Pancreas (tissue), 10 donors: ENCODE measurements at regions not wholly inside any gene's neighbourhood (a gene's known extent, or its start where the extent isn't known, plus 50 kb on each side); places are given as distances from the start of the nearest gene placed in this dataset.

Experiments
- ATAC-seq, 4 donors: fragments of 200-7000 bp; cut with Tn5 transposase; one replicate each; pipeline versions ENCODE4 v1.8.0 to v1.9.1; 2020; ENCODE audit warnings: mild to moderate bottlenecking in 4 of 4, moderate library complexity in 4 of 4
- DNase-seq, 6 donors: peaks; one replicate each; pipeline ENCODE4 v3.0.0-alpha.2; 2020
- FAIRE-seq: peaks from 2 replicates; lab custom pipeline; 2012; peaks lifted over from hg19 to GRCh38; lab: Jason Lieb, UNC
- H3K27ac ChIP-seq, 4 donors: fragments of 200-600 bp; sonication (generic); 1 replicate in 3 of 4; 2 replicates in 1 of 4; pipeline versions ENCODE4 v1.5.0 to v1.8.0; 2020
- H3K27me3 ChIP-seq, 4 donors: fragments of 200-600 bp; one replicate each; pipeline ENCODE4 v1.8.0; 2021
- H3K36me3 ChIP-seq, 3 donors: fragments of 200-600 bp; sonication (generic) in 1 of 3; one replicate each; pipeline versions ENCODE4 v1.5.0 to v1.8.0; 2020 to 2021
- H3K4me1 ChIP-seq, 3 donors: fragments of 200-600 bp; one replicate each; pipeline ENCODE4 v1.8.0; 2021
- H3K4me3 ChIP-seq, 4 donors: fragments of 200-600 bp; sonication (generic) in 2 of 4; one replicate each; pipeline versions ENCODE4 v1.5.0 to v1.8.0; 2020 to 2021
- H3K9me3 ChIP-seq, 4 donors: fragments of 200-600 bp; one replicate each; pipeline ENCODE4 v1.8.0; 2021
- CTCF ChIP-seq, 4 donors: fragments of 200-600 bp; sonication (generic) in 3 of 4; IDR thresholded peaks; one replicate each; pipeline versions ENCODE4 v1.5.0 to v1.8.0; 2021; ENCODE audit warnings: antibody characterized with exemption in 4 of 4
- WGBS, 2 donors: extraction: QIAGEN DNeasy Blood & Tissue Kit; methylation state at CpG; one replicate each; pipeline ENCODE4 v1.1.7; 2013; 5-methylcytosine and 5-hydroxymethylcytosine counted together
- intact Hi-C, 3 donors: fragments of 100-400 bp; cut with DNase I; formaldehyde crosslinking; loops; one replicate each; pipeline versions ENCODE4 v1.11.1 to v1.14.2; 2022
- donor health status: healthy with polysubstance abuse.
- donor health status: DM: no; HTN: no; CAD: no; lungs with moderate emphysema.
- donor health status: DM: no; HTN: no; CAD: no.
- donor health status: control.
- donor health status: control.
- donor health status: Bipolar disorder and iron deficiency.
- donor health status: DM: yes; HTN: yes; CAD: no.
- donor health status: DM: no; HTN: no; CAD: no.
- donor health status: DM: no; HTN: no; CAD: no.
- donor health status: DM: yes; HTN: yes; CAD: no.

- no peak for ATAC-seq
- intact Hi-C loops = no loop called here
- 71 to 79% methylated on average over 3 of the region's 3 CpGs for WGBS, 2 donors
- FAIRE-seq = no peak
- no peak for DNase-seq
- H3K27ac ChIP-seq = no peak overlapping the region
- no peaks in the 10 kb centered on the region for H3K9me3 ChIP-seq
- H3K4me3 ChIP-seq = no peak overlapping the region
- no peaks in the 10 kb centered on the region for H3K36me3 ChIP-seq
- TF ChIP-seq CTCF (IDR thresholded peaks at IDR 0.05) = no peak
- H3K4me1 ChIP-seq = no peaks in the 10 kb centered on the region
- H3K27me3 ChIP-seq = no peaks in the 10 kb centered on the region
Observed at GRCh38 chr16:17668386-17668785, 197.6 kb upstream of the XYLT1 start.

GRCh38 chr16:17666293-17666692 is 195.5 kb upstream of the XYLT1 start:
- DNase-seq = no peak
- 67 to 82% methylated on average over 3 of the region's 3 CpGs for WGBS, 2 donors
- no peak for TF ChIP-seq CTCF (IDR thresholded peaks at IDR 0.05)
- Histone ChIP-seq H3K9me3 (no peaks in the 10 kb centered on the region), H3K27ac (no peak overlapping the region), H3K4me3 (no peak overlapping the region), H3K4me1 (no peaks in the 10 kb centered on the region), H3K27me3 (no peaks in the 10 kb centered on the region), H3K36me3 (no peaks in the 10 kb centered on the region)
- intact Hi-C loops = no loop called here
- ATAC-seq = no peak
- FAIRE-seq = no peak

DNA sequence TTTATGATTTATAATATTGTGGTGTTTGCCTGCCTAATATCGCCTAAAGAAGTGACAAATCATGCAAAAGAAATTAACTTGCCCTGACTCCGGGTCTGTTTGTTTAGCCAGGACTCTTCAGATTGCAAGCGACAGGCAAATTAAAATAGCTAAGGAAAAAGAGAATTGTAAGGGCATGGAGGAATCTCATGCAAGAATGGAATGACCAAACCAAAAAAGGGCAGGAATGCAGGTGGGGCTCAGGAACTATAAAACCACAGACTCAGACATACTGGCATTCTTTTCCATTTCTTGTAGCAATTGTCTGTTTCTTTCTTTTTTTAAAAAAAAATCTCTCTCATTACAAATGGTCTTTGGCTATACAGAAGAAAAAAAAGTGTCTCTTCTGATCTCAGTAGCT is 188.1 kb upstream of the XYLT1 start:
- no peaks in the 10 kb centered on the region for H3K27me3 ChIP-seq
- H3K9me3 ChIP-seq = no peaks in the 10 kb centered on the region
- H3K27ac ChIP-seq = no peak overlapping the region
- no peak overlapping the region for H3K4me3 ChIP-seq
- no peaks in the 10 kb centered on the region for H3K4me1 ChIP-seq
- FAIRE-seq (no peak), DNase-seq (no peak), ATAC-seq (no peak)
- no peaks in the 10 kb centered on the region for H3K36me3 ChIP-seq
- intact Hi-C loops = no loop called here
- WGBS, 2 donors = 24 to 28% methylated on average over 3 of the region's 3 CpGs
- no peak for TF ChIP-seq CTCF (IDR thresholded peaks at IDR 0.05)

DNA sequence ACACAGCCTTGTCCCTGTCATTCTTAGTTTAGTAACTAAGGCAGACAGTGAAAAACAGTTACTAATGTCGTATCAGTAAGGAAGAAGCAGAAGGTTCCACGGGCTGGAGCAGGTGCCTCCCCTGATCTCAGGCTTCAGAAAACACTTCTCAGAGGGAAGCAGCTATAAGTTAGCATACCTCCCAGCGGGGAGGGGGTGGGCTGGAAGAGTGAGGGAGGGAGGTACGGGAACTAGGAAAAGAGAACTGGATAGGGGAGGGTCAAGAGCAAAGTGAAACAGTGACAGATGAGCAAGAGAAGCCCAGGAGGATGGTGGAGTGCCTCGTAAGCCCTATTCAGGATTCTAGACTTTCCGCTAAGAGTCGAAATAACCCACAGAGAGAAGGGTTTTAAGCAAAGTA is 186.3 kb upstream of the XYLT1 start:
- intact Hi-C loops = no loop called here
- no peak overlapping the region for H3K27ac ChIP-seq
- no peak for TF ChIP-seq CTCF (IDR thresholded peaks at IDR 0.05)
- H3K4me3 ChIP-seq = no peak overlapping the region
- H3K9me3 ChIP-seq = no peaks in the 10 kb centered on the region
- ATAC-seq (no peak), FAIRE-seq (no peak), DNase-seq (no peak)
- 33 to 35% methylated on average over 7 of the region's 7 CpGs for WGBS, 2 donors
- no peaks in the 10 kb centered on the region for H3K4me1 ChIP-seq
- no peaks in the 10 kb centered on the region for H3K36me3 ChIP-seq
- H3K27me3 ChIP-seq = peaks cover 0 to 6% (median 0%) of the 10 kb centered on the region in 4 donors

DNA sequence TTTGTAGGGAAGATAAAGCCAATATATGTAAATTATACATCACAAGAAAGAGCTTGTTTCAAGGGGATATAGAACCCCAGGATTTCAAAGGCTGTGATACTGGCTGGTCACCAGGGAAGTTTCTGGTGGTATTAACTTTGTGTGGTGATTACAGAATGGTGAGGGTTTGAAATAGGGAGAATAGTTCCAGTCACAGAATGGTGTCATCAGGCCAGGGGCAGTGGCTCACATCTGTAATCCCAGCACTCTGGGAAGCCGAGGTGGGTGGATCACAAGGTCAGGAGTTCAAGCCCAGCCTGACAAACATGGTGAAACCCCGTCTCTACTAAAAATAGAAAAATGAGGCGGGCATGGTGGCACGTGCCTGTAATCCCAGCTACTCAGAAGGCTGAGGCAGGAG is 183.8 kb upstream of the XYLT1 start:
- no peaks in the 10 kb centered on the region for H3K36me3 ChIP-seq
- DNase-seq = no peak
- no peak for FAIRE-seq
- ATAC-seq = no peak
- no peak overlapping the region for H3K27ac ChIP-seq
- no peaks in the 10 kb centered on the region for H3K4me1 ChIP-seq
- H3K9me3 ChIP-seq = no peaks in the 10 kb centered on the region
- intact Hi-C loops = no loop called here
- peaks cover 0 to 6% (median 0%) of the 10 kb centered on the region in 4 donors for H3K27me3 ChIP-seq
- H3K4me3 ChIP-seq = no peak overlapping the region
- TF ChIP-seq CTCF (IDR thresholded peaks at IDR 0.05) = no peak
- WGBS, 2 donors = 32 to 50% methylated on average over 4 of the region's 4 CpGs
